ENCODE measurements at regions not wholly inside any gene's neighbourhood (a gene's known extent, or its start where the extent isn't known, plus 50 kb on each side); places are given as distances from the start of the nearest gene placed in this dataset.

GRCh38 chr15:59838900-59839299 lies 149.8 kb upstream of the BNIP2 start:
- Histone ChIP-seq H3K27ac (ENCODE audit: low read length) (no peak overlapping the region), H3K4me1 (ENCODE audit: insufficient read depth, low read length) (no peaks in the 10 kb centered on the region), H3K4me2 (ENCODE audit: insufficient read depth, low read length) (no peak overlapping the region), H2AFZ (ENCODE audit: low read depth, low read length) (no peak overlapping the region), H3K9me3 (ENCODE audit: insufficient read depth, low read length, severe bottlenecking) (no peaks in the 10 kb centered on the region), H3K36me3 (ENCODE audit: insufficient read depth, low read length) (no peaks in the 10 kb centered on the region), H3K4me3 (ENCODE audit: low read depth in 1 of 2, low read length in 2 of 2) (no peak overlapping the region), H3K79me2 (ENCODE audit: insufficient read depth, low read length) (no peaks in the 10 kb centered on the region), H3K9ac (ENCODE audit: low read depth, low read length) (no peak overlapping the region), H4K20me1 (ENCODE audit: insufficient read depth, low read length) (no peaks in the 10 kb centered on the region), H3K27me3 (ENCODE audit: insufficient read depth, low read length, poor library complexity) (peaks cover 3% of the 10 kb centered on the region)
- no peak for TF ChIP-seq EZH2 (IDR thresholded peaks at IDR 0.05; ENCODE audit: borderline replicate concordance, low read depth, low read length, severe bottlenecking)
- TF ChIP-seq, protein P1, sequence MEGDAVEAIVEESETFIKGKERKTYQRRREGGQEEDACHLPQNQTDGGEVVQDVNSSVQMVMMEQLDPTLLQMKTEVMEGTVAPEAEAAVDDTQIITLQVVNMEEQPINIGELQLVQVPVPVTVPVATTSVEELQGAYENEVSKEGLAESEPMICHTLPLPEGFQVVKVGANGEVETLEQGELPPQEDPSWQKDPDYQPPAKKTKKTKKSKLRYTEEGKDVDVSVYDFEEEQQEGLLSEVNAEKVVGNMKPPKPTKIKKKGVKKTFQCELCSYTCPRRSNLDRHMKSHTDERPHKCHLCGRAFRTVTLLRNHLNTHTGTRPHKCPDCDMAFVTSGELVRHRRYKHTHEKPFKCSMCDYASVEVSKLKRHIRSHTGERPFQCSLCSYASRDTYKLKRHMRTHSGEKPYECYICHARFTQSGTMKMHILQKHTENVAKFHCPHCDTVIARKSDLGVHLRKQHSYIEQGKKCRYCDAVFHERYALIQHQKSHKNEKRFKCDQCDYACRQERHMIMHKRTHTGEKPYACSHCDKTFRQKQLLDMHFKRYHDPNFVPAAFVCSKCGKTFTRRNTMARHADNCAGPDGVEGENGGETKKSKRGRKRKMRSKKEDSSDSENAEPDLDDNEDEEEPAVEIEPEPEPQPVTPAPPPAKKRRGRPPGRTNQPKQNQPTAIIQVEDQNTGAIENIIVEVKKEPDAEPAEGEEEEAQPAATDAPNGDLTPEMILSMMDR (IDR thresholded peaks at IDR 0.05; ENCODE audit: borderline replicate concordance, extremely low read depth, low read length, poor library complexity, severe bottlenecking) = no peak
- DNase-seq (no peak), ATAC-seq (ENCODE audit: insufficient read depth, low read depth) (no peak)

GRCh38 chr15:59835776-59836175 lies 146.7 kb upstream of the BNIP2 start:
- no peak for ATAC-seq (ENCODE audit: insufficient read depth, low read depth)
- Histone ChIP-seq H3K4me1 (ENCODE audit: insufficient read depth, low read length) (no peaks in the 10 kb centered on the region), H3K27ac (ENCODE audit: low read length) (no peak overlapping the region), H3K9me3 (ENCODE audit: insufficient read depth, low read length, severe bottlenecking) (no peaks in the 10 kb centered on the region), H4K20me1 (ENCODE audit: insufficient read depth, low read length) (no peaks in the 10 kb centered on the region), H3K9ac (ENCODE audit: low read depth, low read length) (no peak overlapping the region), H3K36me3 (ENCODE audit: insufficient read depth, low read length) (no peaks in the 10 kb centered on the region), H3K4me3 (ENCODE audit: low read depth in 1 of 2, low read length in 2 of 2) (no peak overlapping the region), H3K79me2 (ENCODE audit: insufficient read depth, low read length) (no peaks in the 10 kb centered on the region), H3K27me3 (ENCODE audit: insufficient read depth, low read length, poor library complexity) (peaks cover 3% of the 10 kb centered on the region), H3K4me2 (ENCODE audit: insufficient read depth, low read length) (no peak overlapping the region), H2AFZ (ENCODE audit: low read depth, low read length) (no peak overlapping the region)
- TF ChIP-seq, protein P1 (IDR thresholded peaks at IDR 0.05; ENCODE audit: borderline replicate concordance, extremely low read depth, low read length, poor library complexity, severe bottlenecking) = no peak
- no peak for TF ChIP-seq EZH2 (IDR thresholded peaks at IDR 0.05; ENCODE audit: borderline replicate concordance, low read depth, low read length, severe bottlenecking)
- no peak for DNase-seq

DNA sequence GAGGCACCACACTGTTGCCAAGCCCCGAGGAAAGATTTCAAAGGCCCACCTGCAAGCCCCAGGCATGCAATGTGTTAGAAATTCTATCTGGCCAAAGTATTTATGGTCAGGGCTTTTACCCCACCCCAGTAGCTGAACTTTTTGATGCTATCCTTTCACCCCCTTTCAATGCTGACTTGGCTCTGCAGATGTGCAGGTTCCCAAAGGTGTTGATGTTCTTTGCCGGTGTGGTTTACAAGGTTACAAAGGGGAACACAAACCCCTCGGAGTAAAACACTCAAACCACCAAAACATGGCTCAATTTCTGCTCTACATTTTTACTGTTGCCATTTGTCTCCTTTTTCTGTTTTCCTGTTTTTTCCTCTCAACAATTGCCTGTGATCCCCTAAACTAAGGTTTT lies 145.4 kb upstream of the BNIP2 start:
- TF ChIP-seq EZH2 (IDR thresholded peaks at IDR 0.05; ENCODE audit: borderline replicate concordance, low read depth, low read length, severe bottlenecking) = no peak
- TF ChIP-seq, protein P1 (IDR thresholded peaks at IDR 0.05; ENCODE audit: borderline replicate concordance, extremely low read depth, low read length, poor library complexity, severe bottlenecking) = no peak
- no peak for ATAC-seq (ENCODE audit: insufficient read depth, low read depth)
- Histone ChIP-seq H3K79me2 (ENCODE audit: insufficient read depth, low read length) (no peaks in the 10 kb centered on the region), H3K27me3 (ENCODE audit: insufficient read depth, low read length, poor library complexity) (no peaks in the 10 kb centered on the region), H4K20me1 (ENCODE audit: insufficient read depth, low read length) (no peaks in the 10 kb centered on the region), H3K4me3 (ENCODE audit: low read depth in 1 of 2, low read length in 2 of 2) (no peak overlapping the region), H3K4me2 (ENCODE audit: insufficient read depth, low read length) (no peak overlapping the region), H3K9ac (ENCODE audit: low read depth, low read length) (no peak overlapping the region), H3K27ac (ENCODE audit: low read length) (no peak overlapping the region), H3K4me1 (ENCODE audit: insufficient read depth, low read length) (no peaks in the 10 kb centered on the region), H3K9me3 (ENCODE audit: insufficient read depth, low read length, severe bottlenecking) (no peaks in the 10 kb centered on the region), H2AFZ (ENCODE audit: low read depth, low read length) (no peak overlapping the region), H3K36me3 (ENCODE audit: insufficient read depth, low read length) (no peaks in the 10 kb centered on the region)
- DNase-seq = no peak

- no peak overlapping the region for H3K27ac ChIP-seq (ENCODE audit: low read length)
- no peaks in the 10 kb centered on the region for H4K20me1 ChIP-seq (ENCODE audit: insufficient read depth, low read length)
- no peak overlapping the region for H3K4me3 ChIP-seq (ENCODE audit: low read depth in 1 of 2, low read length in 2 of 2)
- DNase-seq = no peak
- H2AFZ ChIP-seq (ENCODE audit: low read depth, low read length) = no peak overlapping the region
- ATAC-seq (ENCODE audit: insufficient read depth, low read depth) = no peak
- TF ChIP-seq EZH2 (IDR thresholded peaks at IDR 0.05; ENCODE audit: borderline replicate concordance, low read depth, low read length, severe bottlenecking) = no peak
- TF ChIP-seq, protein P1 (IDR thresholded peaks at IDR 0.05; ENCODE audit: borderline replicate concordance, extremely low read depth, low read length, poor library complexity, severe bottlenecking) = no peak
- no peaks in the 10 kb centered on the region for H3K36me3 ChIP-seq (ENCODE audit: insufficient read depth, low read length)
- no peaks in the 10 kb centered on the region for H3K9me3 ChIP-seq (ENCODE audit: insufficient read depth, low read length, severe bottlenecking)
- no peaks in the 10 kb centered on the region for H3K27me3 ChIP-seq (ENCODE audit: insufficient read depth, low read length, poor library complexity)
- no peaks in the 10 kb centered on the region for H3K79me2 ChIP-seq (ENCODE audit: insufficient read depth, low read length)
- H3K4me1 ChIP-seq (ENCODE audit: insufficient read depth, low read length) = no peaks in the 10 kb centered on the region
- H3K9ac ChIP-seq (ENCODE audit: low read depth, low read length) = no peak overlapping the region
- no peak overlapping the region for H3K4me2 ChIP-seq (ENCODE audit: insufficient read depth, low read length)
These were observed 144.2 kb upstream of the BNIP2 start for GRCh38 chr15:59833366-59833765.
